GM12872 (cell line): ENCODE measurements at regions not wholly inside any gene's neighbourhood (a gene's known extent, or its start where the extent isn't known, plus 50 kb on each side); places are given as distances from the start of the nearest gene placed in this dataset.
A peak's percentile ranks its signal among the peaks of the same experiment; 100 is the strongest.

Source experiments
- CTCF ChIP-seq: IDR thresholded peaks from 3 replicates; pipeline ENCODE4 v1.5.1; 2011; ENCODE audit warnings: low read depth, mild to moderate bottlenecking, low read length, moderate library complexity; ENCODE audit not compliant: insufficient read depth

GRCh38 chrX:120791013-120791643 lies 84.5 kb downstream of the CT47B1 start:
- no peak for TF ChIP-seq CTCF

GRCh38 chrX:120790552-120790951 lies 85.1 kb downstream of the CT47B1 start:
- no peak for TF ChIP-seq CTCF

- TF ChIP-seq CTCF = peak; percentile 65
Measured at GRCh38 chrX:120790118-120790517, 85.5 kb downstream of the CT47B1 start.

DNA sequence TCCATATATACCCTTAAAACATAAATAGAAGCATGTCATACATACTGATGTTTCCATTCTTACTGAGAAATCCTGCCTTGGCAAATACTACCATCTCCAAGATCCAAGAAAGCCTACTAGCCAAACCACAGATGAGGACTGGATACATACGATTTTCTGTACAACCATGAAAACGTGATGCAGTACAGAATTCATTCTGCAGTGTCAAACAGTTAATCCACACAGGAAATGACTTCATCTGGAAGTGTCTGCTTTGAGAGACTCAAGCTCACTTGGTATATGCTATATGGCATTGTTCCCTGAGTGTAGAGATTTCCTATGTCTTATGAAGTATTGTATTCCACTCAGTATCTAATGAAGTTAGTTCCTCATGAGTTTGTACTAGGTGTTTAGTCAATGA lies 94.3 kb downstream of the CT47B1 start:
- TF ChIP-seq CTCF = no peak

- TF ChIP-seq CTCF = no peak
Measured at GRCh38 chrX:120775959-120776358, 99.7 kb downstream of the CT47B1 start.

- no peak for TF ChIP-seq CTCF
Measured at GRCh38 chrX:120774606-120775005, 101.1 kb downstream of the CT47B1 start.

GRCh38 chrX:120773801-120774200 lies 101.9 kb downstream of the CT47B1 start:
- no peak for TF ChIP-seq CTCF
